ENCODE measurements at regions not wholly inside any gene's neighbourhood (a gene's known extent, or its start where the extent isn't known, plus 50 kb on each side); places are given as distances from the start of the nearest gene placed in this dataset.

DNA sequence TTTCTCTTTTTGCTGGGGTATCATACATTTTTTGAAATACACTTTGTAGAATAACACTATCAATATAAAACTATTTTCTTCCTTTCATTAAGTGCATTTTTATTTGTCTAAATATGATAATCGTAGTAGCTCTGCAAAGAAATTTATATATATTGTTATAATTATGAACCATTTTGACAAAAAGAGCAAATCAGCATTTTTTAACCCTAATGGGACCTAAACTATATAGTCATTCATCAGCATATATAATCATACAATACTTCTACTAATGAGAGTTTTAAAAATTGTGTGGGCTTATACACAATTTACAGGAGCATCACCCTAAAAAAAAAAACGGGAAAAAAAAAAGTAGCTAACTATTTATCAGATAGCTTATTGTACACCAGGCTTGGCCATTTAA lies 329.7 kb upstream of the TYRP1 start:
- ATAC-seq: no peak
- intact Hi-C loops (cut with DNase I): no loop called here
- Histone ChIP-seq H3K36me3 (no peaks in the 10 kb centered on the region), H3K4me3 (no peak overlapping the region), H3K9me3 (no peaks in the 10 kb centered on the region), H3K4me1 (no peaks in the 10 kb centered on the region), H3K27ac (no peak overlapping the region), H3K27me3 (no peaks in the 10 kb centered on the region)
- TF ChIP-seq, protein P1, sequence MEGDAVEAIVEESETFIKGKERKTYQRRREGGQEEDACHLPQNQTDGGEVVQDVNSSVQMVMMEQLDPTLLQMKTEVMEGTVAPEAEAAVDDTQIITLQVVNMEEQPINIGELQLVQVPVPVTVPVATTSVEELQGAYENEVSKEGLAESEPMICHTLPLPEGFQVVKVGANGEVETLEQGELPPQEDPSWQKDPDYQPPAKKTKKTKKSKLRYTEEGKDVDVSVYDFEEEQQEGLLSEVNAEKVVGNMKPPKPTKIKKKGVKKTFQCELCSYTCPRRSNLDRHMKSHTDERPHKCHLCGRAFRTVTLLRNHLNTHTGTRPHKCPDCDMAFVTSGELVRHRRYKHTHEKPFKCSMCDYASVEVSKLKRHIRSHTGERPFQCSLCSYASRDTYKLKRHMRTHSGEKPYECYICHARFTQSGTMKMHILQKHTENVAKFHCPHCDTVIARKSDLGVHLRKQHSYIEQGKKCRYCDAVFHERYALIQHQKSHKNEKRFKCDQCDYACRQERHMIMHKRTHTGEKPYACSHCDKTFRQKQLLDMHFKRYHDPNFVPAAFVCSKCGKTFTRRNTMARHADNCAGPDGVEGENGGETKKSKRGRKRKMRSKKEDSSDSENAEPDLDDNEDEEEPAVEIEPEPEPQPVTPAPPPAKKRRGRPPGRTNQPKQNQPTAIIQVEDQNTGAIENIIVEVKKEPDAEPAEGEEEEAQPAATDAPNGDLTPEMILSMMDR (IDR thresholded peaks at IDR 0.05): no peak
- no peak for DNase-seq
- WGBS, 2 donors: 57 to 69% methylated on average over 2 of the region's 2 CpGs
- FAIRE-seq: no peak

DNA sequence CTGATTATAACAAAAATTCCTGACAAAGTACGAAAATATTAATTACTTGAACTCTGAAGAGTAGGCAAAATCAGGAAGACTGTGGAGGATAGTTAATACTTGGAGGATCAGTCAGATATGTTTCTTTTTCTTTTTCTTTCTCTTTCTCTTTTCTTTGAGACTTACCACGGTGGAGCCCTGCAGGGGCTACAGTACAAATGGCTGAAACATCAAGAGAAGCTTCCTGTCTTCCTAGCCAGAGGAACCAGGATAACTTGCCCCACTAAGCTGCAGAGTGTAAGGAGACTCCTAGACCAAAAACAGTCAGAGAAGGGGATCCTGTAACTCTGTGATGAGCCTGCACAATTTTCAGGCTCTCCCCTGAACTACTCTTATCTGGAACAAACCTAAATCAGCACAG lies 324.6 kb upstream of the TYRP1 start:
- TF ChIP-seq, protein P1 (IDR thresholded peaks at IDR 0.05): no peak
- no peak overlapping the region for H3K4me3 ChIP-seq
- ATAC-seq (no peak), DNase-seq (no peak), FAIRE-seq (no peak)
- no peaks in the 10 kb centered on the region for H3K36me3 ChIP-seq
- H3K27me3 ChIP-seq: no peaks in the 10 kb centered on the region
- H3K4me1 ChIP-seq: no peaks in the 10 kb centered on the region
- H3K27ac ChIP-seq: no peak overlapping the region
- no peaks in the 10 kb centered on the region for H3K9me3 ChIP-seq
- intact Hi-C loops (cut with DNase I): no loop called here
- 48 to 66% methylated on average over 2 of the region's 2 CpGs for WGBS, 2 donors

GRCh38 chr9:12391839-12392509 lies 301.2 kb upstream of the TYRP1 start:
- FAIRE-seq: no peak
- TF ChIP-seq, protein P1 (IDR thresholded peaks at IDR 0.05): no peak
- no peak overlapping the region for H3K4me3 ChIP-seq
- no peaks in the 10 kb centered on the region for H3K9me3 ChIP-seq
- H3K36me3 ChIP-seq: no peaks in the 10 kb centered on the region
- peak overlapping the region in 2 of 4 donors; percentile 14 to 28 for H3K27ac ChIP-seq
- 22 to 25% methylated on average over 2 of the region's 2 CpGs for WGBS, 2 donors
- peaks cover 3 to 8% (median 4%) of the 10 kb centered on the region in 3 donors for H3K4me1 ChIP-seq
- DNase-seq: no peak
- H3K27me3 ChIP-seq: no peaks in the 10 kb centered on the region
- ATAC-seq: peak; percentile 50 to 92 (median 76)
- intact Hi-C loops (cut with DNase I): no loop called here

GRCh38 chr9:12394105-12394504 lies 299.1 kb upstream of the TYRP1 start:
- peaks cover 3 to 8% (median 4%) of the 10 kb centered on the region in 3 donors for H3K4me1 ChIP-seq
- no peak for FAIRE-seq
- no peaks in the 10 kb centered on the region for H3K36me3 ChIP-seq
- intact Hi-C loops (cut with DNase I): no loop called here
- H3K9me3 ChIP-seq: no peaks in the 10 kb centered on the region
- no peaks in the 10 kb centered on the region for H3K27me3 ChIP-seq
- ATAC-seq: no peak
- 83 to 85% methylated on average over 1 of the region's 1 CpG for whole genome bisulfite sequencing, 2 donors
- DNase-seq: no peak
- no peak overlapping the region for H3K4me3 ChIP-seq
- H3K27ac ChIP-seq: no peak overlapping the region
- TF ChIP-seq, protein P1 (IDR thresholded peaks at IDR 0.05): no peak

DNA sequence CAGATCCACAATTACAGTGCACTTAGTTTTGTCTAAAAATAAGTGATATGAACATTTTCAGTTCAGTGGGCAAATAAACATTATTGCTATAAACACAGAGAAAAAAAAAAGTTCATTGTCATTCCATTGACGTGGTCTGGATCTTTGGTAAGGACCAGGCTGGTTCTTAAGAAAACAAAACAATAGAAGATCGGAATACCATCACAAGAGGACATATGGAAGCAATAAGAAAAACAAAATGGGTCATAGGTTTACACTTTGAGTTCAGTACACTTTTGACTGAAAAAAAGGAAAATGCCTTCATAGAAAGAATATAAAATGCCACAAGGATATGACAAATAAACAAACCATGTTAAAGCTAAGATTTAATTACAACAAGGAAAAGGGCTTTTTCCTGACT lies 289.5 kb upstream of the TYRP1 start:
- FAIRE-seq (no peak), DNase-seq (no peak), ATAC-seq (no peak)
- Histone ChIP-seq H3K36me3 (no peaks in the 10 kb centered on the region), H3K4me3 (no peak overlapping the region), H3K9me3 (no peaks in the 10 kb centered on the region), H3K4me1 (no peaks in the 10 kb centered on the region), H3K27me3 (no peaks in the 10 kb centered on the region), H3K27ac (no peak overlapping the region)
- WGBS, 2 donors: 78 to 90% methylated on average over 2 of the region's 2 CpGs
- TF ChIP-seq, protein P1 (IDR thresholded peaks at IDR 0.05): no peak
- intact Hi-C loops (cut with DNase I): no loop called here

All from pancreas (tissue), 10 donors.